NCI-H526 (cell line): ENCODE measurements at regions not wholly inside any gene's neighbourhood (a gene's known extent, or its start where the extent isn't known, plus 50 kb on each side); places are given as distances from the start of the nearest gene placed in this dataset.
"Not testable (repeated sequence)": the region's sequence is repeated elsewhere in the genome, so short reads cannot be mapped to it uniquely, and the experiment has no call there.

ENCODE experiments used
- DNase-seq, 2 experiments: peaks; one replicate each; lab custom pipeline; 2025; lab: John Stamatoyannopoulos, UW

GRCh38 chr5:67639976-67640375 lies 443.4 kb upstream of the CD180 start:
- no peak for DNase-seq

- no peak for DNase-seq
Observed at GRCh38 chr5:67639313-67639712, 442.7 kb upstream of the CD180 start.

GRCh38 chr5:67636850-67637524 lies 440.4 kb upstream of the CD180 start:
- DNase-seq, result no peak

- DNase-seq, result no peak
Observed at GRCh38 chr5:67636091-67636490, 439.5 kb upstream of the CD180 start.

- DNase-seq, result not testable (repeated sequence)
Observed at GRCh38 chr5:67627079-67627478, 430.5 kb upstream of the CD180 start.

GRCh38 chr5:67623078-67623477 lies 426.5 kb upstream of the CD180 start:
- no peak for DNase-seq

- DNase-seq, result peak in 1 of 2 experiments; percentile 6
Observed at GRCh38 chr5:67620424-67621397, 424.1 kb upstream of the CD180 start.

GRCh38 chr5:67619636-67620035 lies 423.0 kb upstream of the CD180 start:
- no peak for DNase-seq

- DNase-seq, result no peak
Observed at GRCh38 chr5:67619235-67619634, 422.6 kb upstream of the CD180 start.

GRCh38 chr5:67617051-67617450 lies 420.5 kb upstream of the CD180 start:
- DNase-seq, result no peak

GRCh38 chr5:67612961-67613360 lies 416.4 kb upstream of the CD180 start:
- DNase-seq, result no peak

- DNase-seq, result no peak
Observed at GRCh38 chr5:67610186-67610912, 413.8 kb upstream of the CD180 start.

GRCh38 chr5:67607958-67608357 lies 411.4 kb upstream of the CD180 start:
- no peak for DNase-seq

- DNase-seq, result no peak
Observed at GRCh38 chr5:67606586-67606947, 410.0 kb upstream of the CD180 start.

- DNase-seq, result no peak
Observed at GRCh38 chr5:67605730-67606585, 409.4 kb upstream of the CD180 start.

GRCh38 chr5:67591491-67591890 lies 394.9 kb upstream of the CD180 start:
- no peak for DNase-seq

GRCh38 chr5:67588389-67588788 lies 391.8 kb upstream of the CD180 start:
- no peak for DNase-seq

- no peak for DNase-seq
Observed at GRCh38 chr5:67581203-67581602, 384.6 kb upstream of the CD180 start.

GRCh38 chr5:67578011-67578410 lies 381.4 kb upstream of the CD180 start:
- no peak for DNase-seq

GRCh38 chr5:67577424-67577823 lies 380.8 kb upstream of the CD180 start:
- DNase-seq, result no peak

GRCh38 chr5:67576112-67576511 lies 379.5 kb upstream of the CD180 start:
- no peak for DNase-seq

- DNase-seq, result no peak
Observed at GRCh38 chr5:67575087-67575486, 378.5 kb upstream of the CD180 start.
